Choroid plexus epithelial cell (primary cell): ENCODE measurements at regions not wholly inside any gene's neighbourhood (a gene's known extent, or its start where the extent isn't known, plus 50 kb on each side); places are given as distances from the start of the nearest gene placed in this dataset.
A peak's percentile ranks its signal among the peaks of the same experiment; 100 is the strongest.

Experiments
- DNase-seq: peaks from one replicate; pipeline ENCODE4 v3.0.0-alpha.2; 2010; ENCODE audit warnings: low read depth
- H3K4me3 ChIP-seq: 2 replicates; pipeline ENCODE4 v1.5.1; 2011; ENCODE audit warnings: low read depth, mild to moderate bottlenecking, control low read depth, low read length, moderate library complexity
- TF ChIP-seq, protein P1 (sequence below): conservative IDR thresholded peaks from 2 replicates; pipeline ENCODE4 v1.5.1; 2011; ENCODE audit warnings: low read depth, mild to moderate bottlenecking, control low read depth, inconsistent platforms, low read length, moderate library complexity

DNA sequence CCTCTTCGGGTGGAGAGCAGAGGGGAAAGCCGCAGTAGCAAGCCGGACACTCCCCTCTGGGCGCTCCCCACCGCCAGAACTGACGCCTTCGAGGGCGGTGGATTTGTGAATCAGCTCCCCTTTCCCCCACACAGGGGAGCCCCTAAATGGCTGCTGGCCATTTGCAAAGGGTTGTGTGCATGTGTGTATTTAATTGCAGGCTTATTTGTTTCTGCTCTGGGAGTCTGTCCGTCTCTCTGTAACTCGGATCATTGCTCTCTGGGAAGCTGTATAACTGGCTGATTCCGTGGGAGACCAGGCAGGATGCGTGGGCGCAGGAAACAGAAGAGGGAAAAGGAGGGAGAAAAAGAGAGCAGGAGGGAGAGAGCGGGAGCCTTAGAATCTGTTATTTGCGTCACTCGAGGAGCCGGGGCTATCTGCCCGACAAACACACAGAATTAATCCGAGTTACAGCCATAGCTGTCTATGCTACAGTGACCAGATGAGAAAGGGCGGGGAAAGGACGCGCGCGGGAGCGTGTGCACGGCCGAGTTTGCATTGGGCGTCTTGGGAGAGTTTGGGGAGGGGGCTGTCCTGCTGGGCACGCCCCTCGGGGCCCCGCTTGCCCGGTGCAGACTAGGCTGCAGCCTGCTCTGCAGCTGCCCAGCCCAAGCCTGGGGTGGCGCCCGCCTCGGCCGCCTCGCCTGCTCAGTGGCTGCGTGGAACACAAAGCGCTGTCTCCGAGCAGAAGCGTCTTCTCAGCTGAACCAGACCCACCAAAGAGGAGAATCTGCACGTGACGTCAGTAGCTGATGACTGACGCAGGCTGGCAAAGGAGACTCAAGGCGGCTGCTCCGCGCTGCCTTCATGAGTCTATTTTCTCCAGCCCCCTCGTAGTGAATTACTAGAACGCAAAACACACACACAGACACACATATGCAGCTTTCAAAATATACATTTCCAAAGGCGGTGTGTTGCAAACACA, 105.3 kb upstream of the HSD17B12 start:
- peak; percentile 53 for DNase-seq
- H3K4me3 ChIP-seq: peak overlapping the region; percentile 41
- TF ChIP-seq, protein P1, sequence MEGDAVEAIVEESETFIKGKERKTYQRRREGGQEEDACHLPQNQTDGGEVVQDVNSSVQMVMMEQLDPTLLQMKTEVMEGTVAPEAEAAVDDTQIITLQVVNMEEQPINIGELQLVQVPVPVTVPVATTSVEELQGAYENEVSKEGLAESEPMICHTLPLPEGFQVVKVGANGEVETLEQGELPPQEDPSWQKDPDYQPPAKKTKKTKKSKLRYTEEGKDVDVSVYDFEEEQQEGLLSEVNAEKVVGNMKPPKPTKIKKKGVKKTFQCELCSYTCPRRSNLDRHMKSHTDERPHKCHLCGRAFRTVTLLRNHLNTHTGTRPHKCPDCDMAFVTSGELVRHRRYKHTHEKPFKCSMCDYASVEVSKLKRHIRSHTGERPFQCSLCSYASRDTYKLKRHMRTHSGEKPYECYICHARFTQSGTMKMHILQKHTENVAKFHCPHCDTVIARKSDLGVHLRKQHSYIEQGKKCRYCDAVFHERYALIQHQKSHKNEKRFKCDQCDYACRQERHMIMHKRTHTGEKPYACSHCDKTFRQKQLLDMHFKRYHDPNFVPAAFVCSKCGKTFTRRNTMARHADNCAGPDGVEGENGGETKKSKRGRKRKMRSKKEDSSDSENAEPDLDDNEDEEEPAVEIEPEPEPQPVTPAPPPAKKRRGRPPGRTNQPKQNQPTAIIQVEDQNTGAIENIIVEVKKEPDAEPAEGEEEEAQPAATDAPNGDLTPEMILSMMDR: no peak

DNA sequence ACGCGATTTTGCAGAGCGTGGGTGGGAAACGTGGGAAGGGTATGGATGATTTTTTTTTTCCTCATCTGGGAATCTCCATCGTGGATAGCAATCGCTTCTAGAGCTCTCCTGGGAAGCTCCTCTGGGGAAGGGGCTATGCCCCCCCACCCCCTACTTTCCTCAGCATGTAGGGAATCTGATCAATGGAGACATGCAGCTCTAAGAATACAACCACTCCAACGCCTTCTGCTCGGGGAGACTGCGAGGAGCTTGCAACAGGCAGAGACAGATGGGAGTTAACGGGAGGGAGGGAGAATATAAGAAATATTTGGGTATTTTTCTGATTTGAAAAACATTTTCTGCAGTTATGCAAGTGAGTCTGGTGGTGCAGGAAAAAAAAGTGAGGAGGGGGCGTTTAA, 104.6 kb upstream of the HSD17B12 start:
- peak overlapping the region; percentile 2 for H3K4me3 ChIP-seq
- DNase-seq: no peak
- TF ChIP-seq, protein P1: no peak

DNA sequence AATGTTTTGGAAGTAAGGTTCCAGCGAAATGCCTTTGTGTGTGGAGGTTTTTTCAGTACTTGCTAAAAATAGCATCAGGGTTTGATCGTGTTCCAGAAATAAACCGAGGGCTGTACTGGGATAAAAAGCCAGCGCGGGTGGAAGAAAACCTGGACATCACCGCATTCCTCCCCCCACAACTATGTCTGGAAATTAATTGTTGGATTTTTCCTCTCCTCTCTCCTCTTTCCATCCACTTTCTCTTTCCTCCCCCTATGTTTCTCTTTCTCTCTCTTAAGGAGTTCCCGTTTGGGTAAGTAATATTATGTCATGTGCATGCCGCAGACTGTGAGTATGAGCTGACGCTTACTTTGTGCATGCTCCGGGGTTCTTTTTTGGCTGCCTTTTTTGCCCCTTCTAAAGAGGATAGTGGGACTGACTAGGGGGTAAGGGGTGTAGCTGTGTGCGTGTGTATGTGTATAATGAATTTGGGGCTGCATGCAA, 104.2 kb upstream of the HSD17B12 start:
- no peak for DNase-seq
- TF ChIP-seq, protein P1: no peak
- H3K4me3 ChIP-seq: peak overlapping the region; percentile 2

DNA sequence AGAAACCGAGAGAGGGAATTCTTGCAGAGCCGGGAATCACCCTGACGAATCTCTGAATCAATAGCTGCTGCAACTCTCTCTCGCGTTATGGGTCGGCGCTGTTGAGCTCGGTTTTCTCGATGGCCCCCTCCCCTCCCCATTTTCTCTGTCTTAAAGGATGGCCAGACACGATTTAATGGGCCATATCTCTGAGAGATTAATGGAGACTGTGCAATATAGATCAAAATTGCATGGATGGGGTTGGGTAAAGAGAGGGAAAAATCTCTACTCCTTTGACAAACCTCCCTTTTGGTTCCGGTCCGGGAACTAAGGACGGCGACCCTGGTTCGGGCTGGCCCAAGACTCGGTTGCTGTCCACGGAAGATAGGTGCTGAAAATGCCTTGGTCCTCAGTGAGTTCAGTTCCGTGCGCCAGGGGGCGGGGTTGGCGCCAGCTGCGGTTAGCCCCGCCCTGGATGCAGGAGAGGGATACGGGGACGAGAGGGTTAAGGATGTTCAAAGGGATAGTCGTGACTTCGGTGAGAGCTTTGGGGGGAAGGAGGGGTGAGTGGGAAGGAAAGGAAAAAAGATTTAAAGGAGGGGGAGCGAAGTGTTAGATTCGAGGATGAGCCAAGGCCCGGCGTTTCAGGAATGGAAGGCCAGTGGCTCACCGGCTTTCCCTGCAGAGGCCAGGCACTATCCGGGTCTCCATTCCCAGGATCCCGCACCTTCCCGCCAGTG, 103.6 kb upstream of the HSD17B12 start:
- TF ChIP-seq, protein P1: peak; percentile 67
- H3K4me3 ChIP-seq: no peak overlapping the region
- DNase-seq: peak; percentile 60

DNA sequence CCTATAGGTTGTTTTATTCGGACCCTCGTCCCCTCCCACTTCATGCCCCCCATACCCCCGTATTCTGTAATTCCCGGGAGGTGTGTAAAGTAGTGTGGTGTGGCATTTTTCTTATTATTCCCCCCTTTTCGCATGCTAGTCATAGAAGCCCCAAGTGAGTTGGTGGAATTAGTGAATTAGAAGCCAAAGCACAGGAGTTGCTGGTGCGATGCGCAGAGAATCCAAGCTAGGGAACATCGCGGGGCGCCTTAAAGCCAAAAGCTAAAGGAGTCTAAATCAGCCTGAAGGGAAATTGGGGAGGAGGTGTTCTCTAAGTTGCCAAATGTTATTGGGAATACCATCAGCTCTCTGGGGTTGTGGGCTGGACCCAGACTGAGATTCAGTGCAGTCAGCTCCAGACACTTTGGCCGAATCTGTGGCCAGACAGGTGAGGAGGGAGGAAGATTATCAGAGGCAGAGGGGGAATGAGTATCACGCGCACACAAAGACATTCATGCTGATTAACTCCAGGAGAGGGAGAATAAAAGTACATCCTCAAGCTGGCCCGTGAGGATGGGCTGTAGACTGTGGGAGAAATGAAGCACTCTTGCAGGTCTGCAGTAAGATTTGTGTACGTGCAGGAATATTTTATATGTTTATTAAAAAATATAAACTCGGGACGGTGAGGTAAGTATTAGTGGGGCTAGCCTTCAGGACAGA, 102.8 kb upstream of the HSD17B12 start:
- DNase-seq: no peak
- TF ChIP-seq, protein P1: no peak
- no peak overlapping the region for H3K4me3 ChIP-seq

DNA sequence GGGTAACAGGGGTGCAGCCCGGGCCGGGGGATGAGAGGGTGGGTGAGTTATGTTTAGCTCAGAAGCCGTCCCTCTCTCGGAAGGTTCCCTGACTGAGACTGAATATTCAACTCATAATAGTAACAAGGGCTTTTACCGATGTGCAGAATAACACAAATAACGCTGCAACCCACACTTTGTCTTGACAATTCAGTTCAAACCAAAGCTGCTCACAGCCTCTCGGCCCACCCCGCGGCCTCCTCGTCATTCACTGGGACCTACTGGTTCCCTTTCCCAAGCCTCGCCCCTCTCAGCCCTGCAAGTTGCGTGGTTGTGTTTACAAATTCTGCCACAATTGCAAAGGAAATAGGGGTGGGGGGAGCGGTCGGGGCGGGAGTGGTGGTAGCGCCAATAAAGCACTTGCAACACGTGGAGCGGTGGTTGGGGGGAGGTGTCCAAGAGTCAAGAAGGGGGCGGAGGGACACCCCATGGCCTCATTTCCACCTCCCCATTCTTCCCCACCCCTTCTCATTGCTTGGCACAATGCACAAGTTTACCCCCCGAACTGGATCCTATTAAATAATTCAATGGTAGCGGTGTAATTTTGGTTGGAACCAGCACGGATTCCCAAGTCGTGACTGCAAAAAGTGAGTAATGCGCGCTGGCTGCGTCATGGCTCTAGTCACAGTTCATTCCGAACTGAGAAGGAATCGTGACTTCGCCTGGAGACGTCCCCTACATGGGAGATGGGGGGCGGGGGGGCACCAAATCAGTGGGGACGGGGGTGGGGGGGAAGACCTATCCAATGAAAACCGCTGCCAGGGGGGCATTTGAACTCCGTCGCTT, 102.0 kb upstream of the HSD17B12 start:
- DNase-seq: no peak
- peak overlapping the region; percentile 53 for H3K4me3 ChIP-seq
- TF ChIP-seq, protein P1: no peak
